ENCODE measurements at regions not wholly inside any gene's neighbourhood (a gene's known extent, or its start where the extent isn't known, plus 50 kb on each side); places are given as distances from the start of the nearest gene placed in this dataset.

DNA sequence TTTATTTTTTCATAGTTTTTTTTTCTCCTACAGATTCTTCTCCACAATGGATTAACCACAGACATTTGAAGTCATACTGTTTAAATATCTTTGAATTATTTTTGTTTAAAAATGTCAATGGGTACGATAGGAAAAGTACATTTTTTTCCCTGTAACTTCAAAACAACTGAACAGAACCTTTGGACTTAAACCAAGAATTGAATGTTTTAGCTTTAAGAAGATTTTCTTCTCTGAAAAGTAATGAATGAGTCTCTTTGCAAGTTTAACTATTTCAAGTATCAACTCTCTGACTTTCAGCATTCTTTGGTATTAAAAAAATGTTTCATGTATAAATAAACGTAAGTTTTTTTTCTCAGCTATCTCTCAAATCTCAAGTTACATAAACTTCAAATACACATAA is 364.3 kb downstream of the FBXO8 start:
- DNase-seq: no peak

DNA sequence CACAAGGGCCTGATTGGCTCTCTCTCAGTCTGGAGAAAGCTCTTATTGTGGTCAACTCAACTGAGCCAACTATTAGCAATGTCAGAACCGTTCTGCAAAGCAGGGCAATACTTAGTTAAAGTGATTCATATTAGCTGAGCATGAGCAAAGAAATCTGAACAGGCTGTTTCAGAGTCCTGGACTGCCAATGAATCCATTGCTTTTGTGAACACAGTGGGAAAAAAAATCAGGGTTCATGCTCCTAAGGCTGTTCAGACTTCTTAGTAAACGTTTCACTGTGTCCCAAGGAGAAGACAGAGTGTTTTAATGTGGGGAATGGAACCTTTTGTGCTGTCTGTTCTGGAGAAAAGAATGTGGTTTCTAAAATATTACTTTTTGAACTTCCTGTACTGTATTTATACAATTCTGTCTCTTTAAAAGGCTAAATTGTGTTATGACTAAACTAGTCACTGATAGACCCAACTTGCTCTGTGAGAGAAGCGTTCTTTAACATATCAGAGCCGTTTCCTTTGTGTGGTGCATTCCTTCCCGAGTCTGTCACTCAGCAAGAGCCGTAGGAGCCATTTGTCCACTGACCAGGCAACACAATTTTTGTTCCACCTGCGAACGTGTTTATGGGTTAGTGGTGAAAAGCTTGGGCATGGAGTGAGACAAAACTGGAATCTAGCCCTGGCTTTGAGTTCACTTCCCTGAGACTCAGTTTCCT is 366.1 kb downstream of the FBXO8 start:
- no peak for DNase-seq

DNA sequence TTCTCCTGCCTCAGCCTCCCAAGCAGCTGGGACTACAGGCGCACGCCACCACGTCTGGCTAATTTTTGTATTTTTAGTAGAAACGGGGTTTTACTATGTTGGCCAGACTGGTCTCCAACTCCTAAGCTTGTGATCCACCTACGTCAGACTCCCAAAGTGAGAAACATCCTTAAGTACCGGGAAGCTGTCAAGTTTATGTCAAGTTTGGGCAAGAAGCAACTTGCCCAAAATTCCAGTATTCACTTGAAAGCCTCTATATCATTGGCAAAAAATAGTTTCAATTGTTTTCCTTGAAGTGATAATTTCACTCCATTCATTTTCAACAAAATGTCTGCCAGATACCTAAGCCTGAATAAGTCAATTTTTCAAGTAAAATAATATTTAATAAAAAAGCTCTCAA is 370.0 kb downstream of the FBXO8 start:
- no peak for DNase-seq

DNA sequence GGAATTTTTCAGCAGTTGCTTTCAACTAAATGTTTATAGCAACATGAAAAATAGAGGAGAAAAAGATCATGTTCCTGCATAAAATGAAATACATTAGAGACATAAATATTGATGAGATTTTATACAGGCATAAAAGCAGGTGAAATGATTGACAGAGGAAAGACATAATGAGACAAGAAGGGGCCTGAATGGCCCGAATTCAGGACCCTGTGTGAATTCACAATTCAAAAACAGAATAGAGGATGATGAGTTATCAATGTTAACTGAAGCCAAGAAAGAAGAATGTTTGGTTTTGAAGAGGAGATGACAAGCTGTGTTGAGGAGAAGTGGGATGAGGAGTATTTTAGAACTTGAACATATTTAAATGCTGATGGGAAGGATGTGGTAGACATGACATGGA is 371.1 kb downstream of the FBXO8 start:
- no peak for DNase-seq

DNA sequence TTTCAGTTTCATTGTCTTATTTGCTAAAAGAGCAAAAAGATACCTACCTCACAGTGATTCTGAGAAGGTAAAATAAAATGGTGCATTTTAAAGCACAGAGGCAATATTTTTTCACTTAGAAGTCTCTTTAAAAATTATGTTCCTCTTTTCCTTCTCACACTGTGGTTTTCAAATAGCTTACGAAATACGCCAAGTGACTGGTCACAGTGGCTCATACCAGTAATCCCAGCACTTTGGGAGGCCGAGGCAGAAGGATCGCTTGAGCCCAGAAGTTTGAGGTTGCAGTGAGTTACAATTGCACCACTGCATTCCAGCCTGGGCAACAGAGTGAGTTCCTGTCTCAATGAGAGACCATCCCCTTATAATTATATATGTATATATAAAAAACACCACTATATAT is 372.6 kb downstream of the FBXO8 start:
- DNase-seq: no peak

DNA sequence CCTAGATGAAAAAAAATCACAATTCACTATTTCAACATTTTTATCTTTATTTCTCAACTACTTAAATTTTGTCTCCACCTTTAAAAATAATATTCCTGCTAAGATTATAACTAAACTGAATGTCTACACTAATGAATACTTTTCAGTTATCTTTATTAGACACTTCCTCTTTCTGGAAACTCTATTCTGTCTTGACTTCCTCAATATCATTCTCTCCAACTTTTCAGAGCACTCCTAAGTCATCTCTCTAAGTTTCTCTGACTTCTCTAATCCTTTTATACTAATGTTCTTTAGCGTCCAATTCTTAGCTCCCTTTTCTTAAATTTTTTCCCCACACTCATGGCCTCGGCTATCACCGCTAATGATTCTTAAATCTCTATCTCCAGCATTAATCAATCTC is 374.2 kb downstream of the FBXO8 start:
- no peak for DNase-seq

DNA sequence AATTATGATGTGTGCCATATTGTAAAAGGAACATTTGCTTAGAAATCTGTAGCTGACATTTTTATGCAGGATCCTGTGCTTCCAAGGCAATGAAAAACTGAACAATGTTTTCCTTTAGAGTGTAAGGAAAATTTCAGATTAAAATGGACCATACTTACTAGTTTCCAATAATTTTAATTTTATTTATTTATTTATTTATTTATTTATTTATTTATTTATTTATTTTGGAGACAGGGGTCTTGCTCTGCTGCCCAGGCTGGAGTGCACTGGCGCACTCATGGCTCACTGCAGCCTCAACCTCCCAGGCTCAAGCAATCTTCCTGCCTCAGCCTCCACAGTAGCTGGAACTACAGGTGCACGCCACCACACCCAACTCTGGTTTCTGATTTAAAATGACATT is 369.8 kb upstream of the HAND2 start:
- no peak for DNase-seq

DNA sequence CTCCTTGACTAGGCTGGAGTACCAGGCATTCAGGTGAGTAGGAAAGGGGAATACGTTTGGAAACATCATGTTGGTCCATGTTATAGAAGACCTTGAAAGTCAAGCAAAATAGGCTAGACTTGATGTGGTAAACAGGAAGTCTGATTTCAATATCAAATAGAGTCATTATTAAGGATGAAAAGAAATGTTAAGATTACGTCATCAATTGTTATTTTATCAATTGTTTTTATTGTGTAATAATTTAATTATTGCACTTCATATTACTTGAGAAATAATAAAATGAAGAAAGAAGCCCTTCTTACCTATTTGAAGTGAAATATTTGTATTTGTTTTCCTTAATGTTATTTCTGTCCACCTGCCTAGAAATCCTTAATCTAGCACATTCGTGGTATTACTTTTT is 361.0 kb upstream of the HAND2 start:
- no peak for DNase-seq

DNA sequence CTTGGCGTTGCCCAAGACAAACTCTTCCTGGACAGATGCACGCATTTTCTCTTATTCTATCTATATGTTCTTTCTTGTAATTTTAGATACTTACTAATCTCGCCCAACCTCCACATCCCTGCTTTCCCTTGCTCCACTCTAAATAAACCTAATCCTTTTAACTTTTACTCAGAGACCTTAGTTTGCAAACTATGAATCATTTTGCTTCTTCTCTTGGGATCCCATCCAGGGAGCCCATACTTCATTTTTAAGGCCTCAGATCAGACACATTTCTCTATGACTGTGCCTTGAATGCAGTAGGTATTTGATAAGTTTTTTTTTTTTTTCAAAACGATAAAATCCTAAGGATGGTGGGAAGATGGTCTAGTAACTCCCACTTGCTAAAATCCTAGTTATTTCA is 353.8 kb upstream of the HAND2 start:
- DNase-seq: no peak

DNA sequence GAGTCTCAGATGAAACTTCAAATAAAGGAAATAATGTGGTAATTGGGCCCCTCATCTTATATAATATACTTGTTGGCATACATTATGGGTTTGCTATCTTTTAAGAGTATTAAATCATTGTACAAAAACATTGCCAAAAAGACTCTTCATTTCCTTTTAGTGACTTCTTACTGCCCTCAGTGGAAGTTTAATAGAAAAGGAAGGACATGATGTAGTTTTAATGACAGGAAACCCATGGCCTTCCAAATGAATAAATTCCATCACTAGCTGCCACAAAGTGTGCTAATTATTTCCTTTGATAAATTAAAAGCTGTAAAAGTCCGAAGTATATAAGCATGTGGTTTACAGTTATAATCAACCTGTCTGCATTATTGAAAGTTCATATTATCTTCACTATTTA is 350.9 kb upstream of the HAND2 start:
- no peak for DNase-seq

DNA sequence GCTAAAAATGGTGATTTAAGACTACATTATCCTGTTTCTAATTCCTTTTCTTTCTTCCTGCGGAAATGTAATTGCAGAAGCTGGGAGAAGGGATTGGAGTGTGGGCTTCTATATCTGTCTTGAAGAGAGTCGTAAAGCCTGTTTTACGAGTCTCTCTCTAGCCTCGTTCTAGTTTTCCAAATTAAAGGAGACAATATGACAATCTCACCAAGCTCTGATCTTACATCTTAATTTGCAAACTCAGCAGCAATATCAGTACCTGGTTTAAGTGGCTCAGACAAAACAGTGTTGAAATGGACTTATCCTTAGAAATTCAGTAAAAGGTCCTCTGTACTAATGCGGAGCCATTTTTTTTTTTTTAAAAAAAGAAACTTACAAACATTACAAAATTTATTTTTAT is 349.5 kb upstream of the HAND2 start:
- DNase-seq: no peak

DNA sequence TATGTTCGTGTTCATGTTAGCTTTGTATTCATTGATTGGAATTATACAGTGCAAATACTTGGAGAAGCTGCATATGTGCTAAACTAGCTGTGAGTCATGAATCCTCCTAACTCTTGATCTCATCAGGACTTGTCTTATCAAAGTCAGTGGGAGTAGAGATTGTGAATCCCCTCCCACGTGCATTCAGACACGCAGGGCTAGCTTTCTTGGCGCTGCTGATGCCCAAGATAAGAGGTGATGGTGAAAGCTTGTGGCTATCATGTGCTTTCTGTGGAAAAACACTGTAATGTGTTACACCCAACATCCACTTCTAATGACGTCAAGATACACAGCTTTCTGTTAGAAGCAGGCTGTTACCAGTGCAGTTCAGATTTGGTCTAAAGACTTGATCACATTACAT is 348.7 kb upstream of the HAND2 start:
- no peak for DNase-seq

DNA sequence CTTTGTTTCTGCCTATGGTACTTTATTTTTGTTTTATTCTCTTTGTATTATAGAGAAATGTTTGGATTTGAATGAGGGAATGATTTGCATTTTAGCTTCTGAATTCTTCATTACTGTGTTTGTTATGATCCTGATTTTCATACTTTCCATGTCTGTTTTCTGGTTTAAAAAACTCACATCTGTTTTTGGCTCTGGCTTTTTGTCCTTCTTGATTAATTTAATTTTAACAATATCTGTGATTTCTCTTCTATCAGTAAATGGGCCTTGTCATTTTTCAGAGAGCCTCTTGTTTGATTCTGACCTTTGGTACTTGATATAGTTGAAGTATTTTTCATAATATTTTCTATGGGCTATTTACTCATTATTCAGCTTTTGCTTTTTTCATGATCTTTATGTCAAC is 341.6 kb upstream of the HAND2 start:
- DNase-seq: no peak

DNA sequence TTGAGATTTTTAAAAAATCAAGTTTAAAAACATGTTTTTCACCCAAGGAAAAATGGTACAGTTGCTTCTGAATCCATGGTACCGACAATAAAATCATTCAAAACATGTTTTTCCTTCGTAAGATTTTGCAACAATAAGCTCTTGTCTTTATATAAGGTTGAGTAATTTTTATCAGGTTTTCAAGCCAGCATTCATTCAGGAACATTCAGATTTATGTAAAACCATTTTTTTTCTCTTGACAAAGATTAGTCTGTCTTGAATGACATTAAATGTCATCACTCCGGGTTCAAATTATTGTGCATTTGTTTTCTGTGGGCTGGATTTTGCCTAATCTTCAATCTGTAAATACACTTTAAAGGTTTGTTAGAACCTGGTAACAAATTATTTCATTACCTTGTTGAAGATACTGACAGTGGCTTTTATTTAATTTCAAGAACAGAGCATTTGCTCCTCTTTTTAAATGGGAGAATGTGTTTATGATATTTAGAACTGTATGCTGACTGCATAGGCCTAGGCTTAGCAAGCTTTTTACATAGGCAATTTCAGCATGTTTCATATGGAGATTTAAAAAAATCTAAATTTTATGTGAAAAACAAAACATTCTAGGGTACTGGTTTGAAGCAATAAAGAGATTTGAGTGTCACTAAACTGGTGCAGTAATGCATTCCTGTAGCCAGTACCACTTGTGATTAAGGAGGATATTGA is 336.4 kb upstream of the HAND2 start:
- no peak for DNase-seq

DNA sequence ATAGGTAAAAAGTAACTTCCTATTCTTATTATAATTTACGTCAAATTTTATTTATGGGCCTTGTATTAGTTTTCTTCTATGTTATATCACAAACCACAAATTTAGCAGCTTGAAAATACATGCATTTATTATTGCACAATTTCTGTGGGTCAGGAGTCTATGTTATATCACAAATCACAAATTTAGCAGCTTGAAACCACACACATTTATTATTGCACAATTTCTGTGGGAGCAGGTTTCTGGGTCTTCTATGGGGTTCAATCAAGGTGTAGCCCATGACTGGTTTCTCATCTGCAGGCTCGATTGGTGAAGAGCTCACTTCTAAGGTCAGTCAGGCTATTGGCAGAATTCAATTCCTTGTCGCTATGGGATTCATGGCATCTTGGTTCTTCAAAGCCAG is 332.7 kb upstream of the HAND2 start:
- DNase-seq: no peak

DNA sequence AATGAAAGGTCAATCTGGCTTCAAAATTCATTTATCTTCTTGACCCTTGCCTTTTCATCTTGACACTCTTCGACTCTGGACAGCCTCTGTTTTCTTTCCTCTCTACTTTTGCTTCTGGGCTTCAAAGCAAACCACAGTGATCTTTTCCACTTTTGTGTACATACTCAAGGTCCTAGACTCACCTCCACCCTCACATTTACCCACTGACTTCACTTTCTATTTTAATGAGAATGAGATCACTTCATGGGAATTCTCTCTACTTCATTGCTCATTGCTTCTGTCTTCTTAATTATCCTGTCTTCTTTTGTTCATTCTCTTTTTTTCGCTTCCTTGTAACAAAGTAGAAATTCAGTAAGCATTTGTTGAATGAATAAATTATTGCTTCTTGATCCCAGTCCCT is 330.1 kb upstream of the HAND2 start:
- DNase-seq: no peak

DNA sequence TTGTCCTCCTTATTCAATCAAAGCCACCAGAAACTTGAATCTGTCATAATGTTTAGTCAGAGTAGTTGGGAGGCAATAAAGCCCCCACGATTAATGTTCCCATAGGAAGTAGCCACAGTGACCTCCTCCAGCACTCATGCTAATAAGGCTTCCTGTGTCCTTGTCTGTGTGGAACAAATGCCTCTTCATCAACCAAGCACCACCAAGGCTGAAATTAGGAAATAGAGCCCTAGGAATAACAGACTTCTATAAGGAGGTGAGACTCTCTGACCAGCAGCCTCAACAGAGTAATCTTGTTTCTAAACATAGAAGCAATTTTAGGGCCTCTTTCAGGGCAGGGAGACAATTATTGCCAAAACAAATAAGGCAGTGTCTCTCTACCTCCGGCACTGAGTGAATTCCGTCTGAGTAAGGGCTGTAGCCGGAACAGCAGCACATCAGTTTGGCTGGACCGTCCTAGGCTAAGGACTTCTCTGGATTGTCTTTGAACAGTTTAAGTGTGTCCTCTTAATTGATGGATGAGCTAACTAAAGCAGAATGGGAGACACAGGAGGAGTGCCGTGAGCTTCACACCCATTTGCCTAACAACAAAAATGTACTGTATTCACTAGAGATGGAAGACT is 329.2 kb upstream of the HAND2 start:
- no peak for DNase-seq

DNA sequence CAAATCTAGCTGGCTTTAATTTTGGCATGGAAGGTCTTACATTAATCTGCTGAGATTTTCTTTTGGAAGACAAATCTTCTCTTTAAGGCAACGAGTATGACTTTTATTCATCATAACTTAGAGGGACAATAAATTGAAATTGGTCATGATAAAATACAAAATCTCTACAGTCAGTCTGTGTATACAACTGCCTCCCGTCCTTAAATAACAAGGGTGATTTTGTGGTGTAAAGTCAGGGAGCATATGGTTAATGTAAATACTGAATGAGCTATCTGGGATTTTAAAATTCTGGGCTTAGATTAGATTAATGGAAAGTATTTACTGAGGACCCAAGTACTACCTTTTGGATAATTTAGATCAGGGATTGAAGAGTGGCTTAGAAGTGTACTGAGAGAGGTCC is 328.4 kb upstream of the HAND2 start:
- DNase-seq: no peak

DNA sequence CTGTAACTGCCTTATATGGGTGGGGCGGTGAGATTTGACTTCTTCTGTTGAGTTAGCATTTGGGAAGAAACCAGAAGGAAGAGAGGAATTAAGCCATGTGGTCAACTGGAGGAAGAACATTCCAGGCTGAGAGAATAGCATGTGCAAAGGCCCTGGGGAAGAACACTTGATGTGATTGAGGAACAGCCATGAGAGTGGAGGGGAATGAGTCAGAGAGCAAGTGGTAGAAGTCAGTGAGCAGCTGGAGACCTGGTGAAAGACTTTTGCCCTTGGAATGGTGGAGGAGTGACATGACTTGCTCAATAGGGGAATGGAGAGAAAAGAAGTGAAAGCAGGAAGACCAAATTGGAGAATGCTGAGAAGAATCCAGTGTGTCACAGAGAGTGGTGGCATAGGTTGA is 327.8 kb upstream of the HAND2 start:
- no peak for DNase-seq

DNA sequence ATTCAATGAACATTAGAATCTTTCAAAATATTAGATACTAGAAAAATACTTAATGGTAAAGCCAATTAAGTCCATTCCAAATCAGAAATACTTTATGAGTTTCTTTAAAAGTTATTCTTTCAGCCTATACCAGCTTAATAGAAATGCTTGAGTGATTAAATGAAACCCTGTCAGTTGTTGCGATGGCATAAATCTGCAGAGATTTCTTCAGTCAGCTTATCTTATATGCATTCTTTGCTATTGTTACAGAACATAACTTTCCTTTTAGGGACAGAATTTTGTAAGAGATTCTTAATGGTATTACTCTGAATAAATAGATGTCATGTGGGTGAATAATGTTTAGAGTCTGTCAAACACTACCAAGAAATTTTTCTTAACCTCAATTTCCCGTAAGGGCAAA is 325.0 kb upstream of the HAND2 start:
- DNase-seq: no peak

DNA sequence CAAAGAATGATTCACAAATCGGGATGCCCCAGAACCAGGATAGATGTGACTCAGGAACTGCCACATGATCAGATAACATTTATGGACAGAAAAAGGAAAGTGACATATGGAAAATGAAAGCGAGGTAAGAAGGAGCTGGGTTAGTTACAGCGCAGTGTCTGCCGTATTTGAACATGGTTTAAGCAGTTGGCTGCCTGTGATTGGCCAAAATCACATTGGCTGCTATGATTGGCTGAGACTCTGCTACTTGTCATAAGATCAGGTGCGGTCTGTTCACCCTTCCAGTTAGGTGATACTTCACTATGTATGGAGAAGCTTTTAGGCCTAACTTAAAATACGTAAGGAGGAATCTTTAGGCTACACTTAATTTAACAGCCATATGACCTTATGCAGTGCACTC is 322.7 kb upstream of the HAND2 start:
- DNase-seq: no peak

DNA sequence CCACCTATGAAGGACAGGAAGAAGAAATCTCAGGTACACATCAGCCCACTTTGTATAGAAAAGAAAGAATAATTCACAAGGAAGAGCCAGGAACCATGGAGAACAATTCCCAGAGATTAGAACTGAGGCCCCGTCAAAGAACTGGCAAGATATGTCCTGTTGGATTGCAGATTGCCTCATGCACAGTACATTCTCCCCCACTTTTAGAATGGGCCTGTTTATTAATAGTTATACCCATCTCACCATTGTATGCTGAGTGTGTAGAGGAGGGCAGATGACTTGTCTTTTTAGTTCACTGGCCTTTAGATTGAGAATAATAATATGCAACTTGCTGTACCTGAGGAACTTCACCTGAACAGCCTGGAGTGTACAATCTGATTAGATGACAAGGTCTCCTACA is 315.6 kb upstream of the HAND2 start:
- DNase-seq: no peak

DNA sequence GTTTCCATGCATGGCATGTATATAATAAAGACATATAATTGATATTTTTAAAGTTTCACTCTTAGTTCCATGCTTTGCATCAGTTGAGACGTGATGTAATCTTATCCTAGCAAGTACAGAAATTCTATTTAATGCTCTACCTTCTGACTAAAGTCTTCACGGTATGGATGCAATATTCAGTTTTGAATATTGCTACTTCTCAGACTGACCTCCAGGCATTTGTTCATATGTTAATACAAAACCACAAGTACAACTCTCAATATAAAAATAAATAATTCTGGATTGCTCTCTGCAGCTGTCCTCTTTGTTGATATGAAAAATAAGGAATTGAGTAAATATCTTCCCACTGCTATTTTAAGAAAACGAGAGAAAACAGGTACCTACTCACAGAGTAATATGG is 309.8 kb upstream of the HAND2 start:
- DNase-seq: no peak

DNA sequence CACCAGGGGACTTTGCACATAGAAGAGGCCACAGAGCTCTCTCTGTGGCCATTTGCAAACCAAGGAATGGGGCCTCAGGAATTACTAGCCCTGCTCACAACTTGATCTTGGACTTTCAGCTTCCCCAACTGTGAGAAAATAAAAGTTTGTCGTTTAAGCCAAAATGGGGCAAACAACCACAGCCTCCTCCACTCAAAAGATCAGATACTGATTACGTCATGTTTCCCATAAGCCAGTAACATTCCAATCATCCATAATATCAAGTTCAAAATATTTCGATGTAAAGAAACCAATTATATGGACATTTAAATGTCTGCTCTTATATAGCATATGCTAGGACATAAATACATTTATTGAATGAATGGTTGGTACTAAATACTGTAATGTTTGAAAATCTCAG is 307.5 kb upstream of the HAND2 start:
- no peak for DNase-seq

DNA sequence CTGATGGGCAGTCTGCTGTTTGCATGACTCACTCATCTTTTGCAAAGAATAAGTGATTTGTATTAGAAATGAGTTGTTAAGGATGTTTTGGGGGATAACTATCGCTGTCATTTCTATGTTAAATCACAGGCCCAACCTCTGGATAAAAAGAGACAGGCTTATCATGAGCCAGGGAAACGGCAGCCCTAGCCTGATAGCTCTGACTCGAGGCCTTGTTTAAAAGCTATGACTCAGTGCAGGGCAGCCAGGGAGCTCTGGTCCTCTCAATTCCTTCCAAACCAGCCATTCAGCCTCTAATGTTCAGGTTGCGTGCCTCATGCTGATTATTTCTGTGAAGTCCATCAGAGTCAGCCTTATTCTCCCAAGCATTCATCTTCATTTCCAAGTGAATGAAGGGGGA is 305.9 kb upstream of the HAND2 start:
- no peak for DNase-seq

Measured in CD4-positive, alpha-beta T cell treated with Interleukin-17A for 4 hours (primary cell).